Stimulated activated CD8-positive, alpha-beta memory T cell treated with anti-CD3 and anti-CD28 coated beads, Interleukin-15, amount 100 ng/mL, for 1 hour (primary cell): ENCODE measurements at regions not wholly inside any gene's neighbourhood (a gene's known extent, or its start where the extent isn't known, plus 50 kb on each side); places are given as distances from the start of the nearest gene placed in this dataset.
A peak's percentile ranks its signal among the peaks of the same experiment; 100 is the strongest.

Experiments used
- DNase-seq: peaks from one replicate; pipeline ENCODE4 v3.0.0-alpha.2; 2020; ENCODE audit warnings: low read depth

DNA sequence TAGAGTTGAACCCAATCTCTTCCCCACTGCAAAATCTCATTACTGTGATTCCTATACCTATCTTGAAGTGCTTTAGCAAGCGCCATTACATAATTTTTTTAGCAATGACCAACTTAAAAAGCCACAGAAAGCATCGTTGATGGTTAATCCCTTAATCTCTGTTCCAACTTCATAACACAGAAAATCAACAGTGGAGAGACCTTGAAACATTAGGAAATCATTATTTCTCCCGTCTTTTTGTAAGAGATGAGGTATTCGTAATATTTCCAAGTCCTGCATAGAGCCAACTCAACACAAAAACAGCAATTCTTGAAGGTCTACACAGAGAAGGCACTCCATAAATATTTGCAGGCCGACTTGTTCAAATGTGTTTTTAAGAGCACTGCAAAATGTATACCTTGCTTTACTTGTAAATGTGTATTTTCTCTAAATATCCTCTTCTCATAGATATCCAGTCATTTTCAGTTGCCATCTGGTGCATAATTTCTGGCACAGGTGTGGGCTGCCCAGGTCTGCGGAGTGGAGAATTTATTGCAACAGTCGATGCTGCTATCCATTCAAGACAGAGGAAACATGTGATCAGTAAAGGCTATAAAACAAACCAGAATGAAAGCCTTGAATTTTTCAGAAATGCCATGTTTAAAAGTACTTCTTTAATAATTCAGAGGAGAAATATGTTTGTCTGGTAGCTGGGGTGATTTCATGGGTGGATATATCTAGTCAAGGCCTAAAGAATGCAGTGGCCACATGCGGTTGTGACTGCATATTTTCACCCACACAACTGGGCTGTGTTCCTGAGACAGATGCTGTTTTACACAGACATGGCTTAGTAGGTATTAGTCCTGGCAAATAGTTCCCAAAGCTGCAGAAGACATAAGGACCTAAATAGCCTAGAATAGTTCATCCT, 234.3 kb upstream of the STARD13 start:
- DNase-seq: no peak

GRCh38 chr13:33520468-33520839, 234.9 kb upstream of the STARD13 start:
- DNase-seq: no peak

GRCh38 chr13:33524086-33524485, 238.5 kb upstream of the STARD13 start:
- DNase-seq: no peak

- DNase-seq: no peak
These were observed 240.2 kb upstream of the STARD13 start for GRCh38 chr13:33525763-33526162.

- no peak for DNase-seq
These were observed 241.2 kb upstream of the STARD13 start for GRCh38 chr13:33526718-33527117.

DNA sequence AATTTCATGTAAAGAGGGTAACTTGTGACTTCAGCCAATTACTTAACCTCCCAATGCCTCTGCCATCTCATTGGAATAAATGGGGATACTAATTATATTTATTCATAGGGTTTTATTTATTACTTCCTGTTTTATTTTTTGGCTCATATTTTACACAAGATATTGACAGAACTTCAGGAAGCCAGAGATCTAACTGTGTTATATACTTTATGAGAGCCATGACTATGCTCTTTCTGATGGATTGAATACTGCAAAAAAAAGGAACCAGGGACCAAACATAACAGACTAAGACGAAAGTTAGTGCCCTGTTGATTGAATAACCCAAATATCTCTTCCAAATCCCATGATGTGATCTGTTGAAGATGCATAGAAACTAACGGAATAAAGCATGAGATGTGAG, 243.3 kb upstream of the STARD13 start:
- DNase-seq: no peak

- no peak for DNase-seq
These were observed 245.9 kb upstream of the STARD13 start for GRCh38 chr13:33531484-33531883.

- DNase-seq: no peak
These were observed 249.5 kb upstream of the STARD13 start for GRCh38 chr13:33535061-33535460.

DNA sequence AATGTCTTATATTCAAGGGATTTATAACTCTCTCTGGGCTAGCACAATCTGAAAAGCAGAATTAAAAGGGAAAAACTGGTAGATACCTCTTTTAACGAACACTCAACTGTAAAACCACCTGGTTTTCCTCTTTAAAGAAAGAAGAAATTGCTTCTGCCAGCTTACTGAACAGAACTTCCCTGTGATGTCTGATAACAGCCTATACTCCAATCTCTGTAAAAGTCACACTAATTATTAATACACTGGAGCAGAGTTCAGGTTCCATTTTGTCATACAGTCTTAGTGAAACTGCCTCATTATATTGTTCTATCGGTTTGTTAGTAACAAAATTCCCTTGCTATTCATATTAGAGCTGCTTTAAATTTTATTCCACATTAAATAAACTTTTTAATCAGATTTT, 251.0 kb upstream of the STARD13 start:
- no peak for DNase-seq

DNA sequence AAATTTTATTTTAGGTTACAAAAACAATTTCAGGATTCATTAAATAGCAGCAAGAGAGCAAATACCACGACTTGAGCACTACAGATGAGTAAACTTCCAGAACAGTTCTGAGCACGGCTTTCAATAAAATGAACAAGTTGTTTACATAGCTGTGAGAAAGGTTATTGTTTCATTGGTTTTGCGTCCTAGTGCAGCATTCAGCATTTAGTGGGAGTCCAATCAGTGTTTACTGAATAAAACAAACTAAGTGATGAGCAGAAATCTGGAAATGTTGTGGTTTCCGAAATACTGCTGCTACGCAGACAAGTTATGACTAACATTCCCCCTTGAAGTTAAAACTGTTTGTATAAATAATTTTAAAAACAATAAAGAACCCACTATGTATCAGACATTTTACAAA, 251.5 kb upstream of the STARD13 start:
- DNase-seq: no peak

DNA sequence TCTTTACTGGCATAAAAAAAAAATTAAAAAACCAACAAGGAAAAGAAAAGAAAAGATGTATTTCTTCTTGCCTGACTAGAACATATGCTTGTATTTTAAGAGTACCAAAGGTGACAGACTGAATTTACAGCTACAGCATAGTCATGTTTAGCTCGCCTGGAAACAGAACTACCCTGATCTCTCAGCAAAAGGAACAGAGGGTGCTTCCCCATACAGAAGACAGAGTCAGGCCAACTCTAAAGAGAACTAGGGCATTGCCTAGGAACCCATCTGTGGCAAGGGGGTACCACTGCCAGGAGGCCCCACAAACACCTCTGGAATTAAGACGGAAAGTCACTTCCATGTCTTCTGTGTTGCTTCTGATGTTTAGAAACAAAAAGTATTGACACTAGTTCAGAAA, 252.1 kb upstream of the STARD13 start:
- no peak for DNase-seq

DNA sequence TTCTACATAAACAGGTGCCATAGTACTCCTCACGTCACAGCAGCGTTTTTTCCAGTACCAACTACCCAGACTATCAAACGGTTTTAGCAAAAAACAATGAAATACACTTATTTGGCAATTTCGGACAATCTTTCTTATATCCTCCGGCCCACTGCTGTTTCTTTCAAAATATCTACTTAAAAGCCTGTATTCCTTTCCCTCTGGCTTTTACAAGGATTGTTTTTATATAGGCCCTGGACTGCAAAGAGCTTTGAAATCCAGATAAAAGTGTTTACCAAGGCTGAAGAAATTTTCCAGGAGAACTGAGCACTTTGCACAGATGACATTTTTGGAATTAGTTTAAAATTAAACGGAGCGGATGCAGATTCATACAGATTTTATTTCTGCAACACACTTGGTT, 255.9 kb upstream of the STARD13 start:
- DNase-seq: no peak

DNA sequence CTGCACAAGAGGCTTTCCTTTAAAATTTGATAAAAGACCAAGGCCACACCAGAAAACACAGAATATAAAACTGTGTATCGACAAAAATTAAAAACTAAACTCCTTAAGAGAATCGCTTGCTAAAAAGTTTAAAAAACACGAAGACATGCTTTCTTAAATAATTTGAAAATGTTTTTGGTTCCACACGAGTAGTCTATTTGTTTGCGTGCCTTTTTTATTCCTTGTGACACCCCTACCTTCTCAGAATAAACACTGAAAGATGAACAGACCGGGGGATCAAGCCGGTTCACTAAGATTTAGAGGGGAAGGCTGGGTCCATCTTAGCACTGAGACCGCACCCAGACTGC, 256.4 kb upstream of the STARD13 start:
- no peak for DNase-seq

DNA sequence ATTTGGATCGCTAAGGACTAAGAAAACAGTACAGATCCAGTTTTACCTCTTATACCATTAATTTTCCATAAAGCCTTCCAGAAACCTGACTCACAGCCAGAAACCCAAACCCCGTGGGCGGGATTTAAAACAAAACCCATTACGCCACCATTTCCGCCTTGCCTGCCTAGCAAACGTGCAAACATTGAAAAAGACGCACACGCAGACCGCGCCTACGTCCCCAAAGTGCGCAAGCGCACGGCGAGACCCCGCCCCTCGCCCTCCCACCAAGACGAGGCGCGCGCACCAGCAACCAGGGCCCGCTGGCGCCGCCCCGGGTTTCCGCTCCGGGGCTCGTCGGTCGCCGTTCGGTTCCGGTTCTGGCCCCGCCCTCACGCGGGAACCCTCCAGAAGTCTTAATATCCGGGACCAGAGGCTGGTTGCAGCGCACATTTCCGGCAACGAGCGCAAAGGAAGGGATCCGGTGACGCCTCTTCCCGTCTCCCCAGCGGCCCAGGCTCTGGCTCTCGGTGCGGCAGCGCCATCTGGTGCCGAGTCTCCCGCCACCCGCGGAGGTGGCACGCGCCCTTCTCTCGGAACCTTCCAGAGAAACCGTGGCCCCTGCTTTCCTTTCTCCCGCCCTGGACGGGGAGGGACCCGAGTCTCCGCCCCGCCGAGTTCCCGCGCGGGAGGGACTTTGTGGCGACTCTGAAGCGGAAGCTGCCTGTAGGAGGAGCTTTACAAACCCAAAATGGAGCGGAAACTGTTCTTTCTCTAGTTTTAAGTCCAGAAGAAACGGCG, 256.9 kb upstream of the STARD13 start:
- DNase-seq: peak; percentile 97

GRCh38 chr13:33543089-33543459, 257.5 kb upstream of the STARD13 start:
- no peak for DNase-seq

GRCh38 chr13:33543631-33544265, 258.2 kb upstream of the STARD13 start:
- DNase-seq: no peak

- no peak for DNase-seq
These were observed 258.8 kb upstream of the STARD13 start for GRCh38 chr13:33544308-33544707.

DNA sequence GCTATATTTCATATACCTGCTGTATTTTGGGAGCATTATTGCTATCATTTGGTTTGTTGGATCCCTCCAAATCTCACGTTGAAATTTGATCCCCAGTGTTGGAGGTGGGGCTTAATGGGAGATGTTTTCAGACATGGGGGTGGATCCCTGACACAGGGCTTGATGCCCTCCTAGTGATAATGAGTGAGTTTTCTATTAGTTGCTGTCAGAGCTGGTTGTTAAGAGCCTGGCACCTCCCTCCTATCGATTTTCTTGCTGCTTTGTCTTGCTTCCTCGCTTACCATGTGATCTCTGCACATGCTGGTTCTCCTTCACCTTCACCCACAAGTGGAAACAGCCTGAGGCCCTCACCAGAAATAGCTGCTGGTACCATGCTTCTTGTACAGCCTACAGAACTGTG, 259.9 kb upstream of the STARD13 start:
- DNase-seq: no peak

- no peak for DNase-seq
These were observed 261.5 kb upstream of the STARD13 start for GRCh38 chr13:33547035-33547434.

DNA sequence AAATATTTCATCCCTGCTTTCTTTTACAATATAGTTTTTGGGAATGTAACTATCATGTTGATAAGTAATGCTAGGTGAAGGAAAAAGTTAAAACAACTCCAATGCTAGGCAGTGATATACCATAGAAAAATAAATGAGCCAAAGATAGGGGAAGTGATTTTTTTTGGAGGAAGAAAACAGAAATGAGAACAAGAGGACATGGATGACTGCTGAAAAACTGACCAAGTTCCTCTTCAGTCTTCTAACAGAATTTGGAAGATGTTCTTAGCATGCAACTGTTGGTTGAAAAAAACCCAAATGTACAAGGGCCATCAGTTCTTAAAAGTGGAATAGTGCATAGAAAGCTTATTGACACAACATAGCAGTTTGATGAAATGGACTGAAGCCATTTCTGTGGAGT, 262.5 kb upstream of the STARD13 start:
- no peak for DNase-seq

- no peak for DNase-seq
These were observed 264.7 kb upstream of the STARD13 start for GRCh38 chr13:33550276-33550675.

DNA sequence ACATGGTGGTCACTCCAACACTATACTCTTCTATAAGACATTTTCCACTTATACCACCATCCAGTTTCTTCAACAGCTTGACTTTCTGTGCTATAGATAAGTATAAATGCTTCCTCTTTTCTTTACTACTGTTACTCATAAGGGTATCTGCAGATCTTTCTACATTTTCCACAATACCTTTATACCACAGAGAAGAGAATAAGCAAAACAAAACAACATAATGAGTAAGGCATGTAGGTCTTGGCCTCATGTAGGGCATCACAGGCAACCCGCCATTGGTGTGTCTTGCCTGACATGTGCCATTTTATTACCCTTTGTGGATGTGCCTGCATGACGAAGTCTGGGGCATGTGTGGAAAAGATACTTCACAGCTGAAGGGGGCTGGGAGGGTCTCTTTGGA, 265.3 kb upstream of the STARD13 start:
- DNase-seq: no peak
